H1 (cell line): ENCODE measurements at regions not wholly inside any gene's neighbourhood (a gene's known extent, or its start where the extent isn't known, plus 50 kb on each side); places are given as distances from the start of the nearest gene placed in this dataset.

Experiments
- ASH2L ChIP-seq: fragments of 200-600, 300-600 bp; sonication (generic); IDR thresholded peaks from one replicate; pipeline ENCODE4 v1.7.1; 2017; ENCODE audit warnings: low read length
- MAFK ChIP-seq: IDR thresholded peaks from 2 replicates; pipeline ENCODE4 v1.6.1; 2012; ENCODE audit warnings: low read depth, mild to moderate bottlenecking, improper control_type of control experiment, low read length
- POU5F1 ChIP-seq: IDR thresholded peaks from 2 replicates; pipeline ENCODE4 v1.6.1; 2011; ENCODE audit warnings: low read depth, mild to moderate bottlenecking, low read length, moderate library complexity
- SUZ12 ChIP-seq: fragments of 200-600 bp; sonication (generic); IDR thresholded peaks from 2 replicates; pipeline ENCODE4 v1.6.1; 2012; ENCODE audit warnings: mild to moderate bottlenecking, inconsistent platforms, low read length, moderate library complexity, mixed read lengths

DNA sequence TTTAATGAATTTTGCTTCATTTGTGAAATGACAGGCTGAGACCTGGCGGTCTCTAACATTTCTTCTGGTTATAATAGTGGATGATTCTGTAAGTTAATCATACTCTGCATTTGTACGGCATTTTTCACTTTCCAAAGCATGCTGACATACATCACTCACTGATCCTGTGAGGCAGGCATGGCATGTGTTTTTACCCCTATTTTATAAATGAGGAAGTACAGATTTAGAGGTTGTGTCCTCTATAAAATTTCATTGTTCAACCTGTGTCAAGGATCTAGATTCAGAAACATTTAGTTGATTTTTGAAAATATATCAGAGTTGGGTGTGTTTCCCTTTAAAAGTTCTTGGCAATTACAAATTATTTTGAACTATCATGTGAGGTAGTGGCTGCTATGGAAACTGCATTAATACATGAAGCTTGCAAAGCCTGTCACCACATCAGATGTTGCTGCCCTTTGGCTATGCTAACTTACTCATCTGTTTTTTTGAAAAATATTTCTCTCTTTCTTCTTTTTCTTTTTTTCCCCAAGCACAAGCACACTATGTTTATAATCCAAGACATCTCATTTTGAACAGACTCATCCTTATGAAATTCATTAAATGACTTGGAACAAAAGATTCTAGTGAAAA lies 172.7 kb downstream of the GNAI1 start (continued):
- no peak for TF ChIP-seq MAFK
- TF ChIP-seq ASH2L, result no peak
- no peak for TF ChIP-seq POU5F1
- TF ChIP-seq SUZ12, result no peak
